ENCODE measurements at regions not wholly inside any gene's neighbourhood (a gene's known extent, or its start where the extent isn't known, plus 50 kb on each side); places are given as distances from the start of the nearest gene placed in this dataset.
"Not testable (repeated sequence)": the region's sequence is repeated elsewhere in the genome, so short reads cannot be mapped to it uniquely, and the experiment has no call there.

- intact Hi-C loops (cut with micrococcal nuclease; ENCODE audit: unreplicated experiment) (no loop called here), in situ Hi-C loops (cut with HindIII; ENCODE audit: low pct_unique_long_range_greater_than_20kb, low sequenced_read_pairs) (no loop called here)
- no TSS peak for BruUV-seq (replicated peaks)
- ChIA-PET CTCF (no interaction called here), POLR2A (no interaction called here)
- ATAC-seq (no peak), DNase-seq (ENCODE audit: low read depth, low spot score) (no peak)
- Histone ChIP-seq H3K4me3 (ENCODE audit: low read depth in 2 of 2, low read length in 2 of 2) (no peak overlapping the region), H3K9me3 (ENCODE audit: control insufficient read depth, insufficient read depth, low read depth, low read length) (no peaks in the 10 kb centered on the region), H3K27ac (ENCODE audit: low read length) (no peak overlapping the region), H3K27me3 (ENCODE audit: control insufficient read depth, insufficient read depth, low read length) (no peaks in the 10 kb centered on the region), H3K36me3 (ENCODE audit: control insufficient read depth, insufficient read depth, low read length) (no peaks in the 10 kb centered on the region), H3K4me1 (ENCODE audit: control insufficient read depth, insufficient read depth, low read length) (no peaks in the 10 kb centered on the region)
- TF ChIP-seq POLR2AphosphoS5 (IDR thresholded peaks at IDR 0.05; ENCODE audit: low read depth, low read length) (no peak), REST (IDR thresholded peaks at IDR 0.05; ENCODE audit: insufficient read depth in 1 of 2, low read depth in 2 of 2, low read length in 1 of 2) (no peak), SIN3A (IDR thresholded peaks at IDR 0.05; ENCODE audit: borderline replicate concordance, insufficient read depth, low read depth, low read length) (no peak), TCF7L2 (IDR thresholded peaks at IDR 0.05; ENCODE audit: low read depth, low read length) (no peak), CTCF (IDR thresholded peaks at IDR 0.05) (no peak)
These were observed 135.8 kb downstream of the HAUS1 start for GRCh38 chr18:46239998-46240397.

- BruUV-seq (replicated peaks); DNase-seq (ENCODE audit: low read depth, low spot score); H3K27me3 ChIP-seq (ENCODE audit: control insufficient read depth, insufficient read depth, low read length); POLR2A ChIA-PET; H3K27ac ChIP-seq (ENCODE audit: low read length); intact Hi-C loops (cut with micrococcal nuclease; ENCODE audit: unreplicated experiment); in situ Hi-C loops (cut with HindIII; ENCODE audit: low pct_unique_long_range_greater_than_20kb, low sequenced_read_pairs); CTCF ChIA-PET; ATAC-seq; H3K4me1 ChIP-seq (ENCODE audit: control insufficient read depth, insufficient read depth, low read length); H3K9me3 ChIP-seq (ENCODE audit: control insufficient read depth, insufficient read depth, low read depth, low read length); H3K36me3 ChIP-seq (ENCODE audit: control insufficient read depth, insufficient read depth, low read length); H3K4me3 ChIP-seq (ENCODE audit: low read depth in 2 of 2, low read length in 2 of 2): not testable (repeated sequence)
These were observed 137.2 kb downstream of the HAUS1 start for GRCh38 chr18:46241393-46241792.

GRCh38 chr18:46242183-46242582 lies 138.0 kb downstream of the HAUS1 start:
- in situ Hi-C loops (cut with HindIII; ENCODE audit: low pct_unique_long_range_greater_than_20kb, low sequenced_read_pairs) (no loop called here), intact Hi-C loops (cut with micrococcal nuclease; ENCODE audit: unreplicated experiment) (no loop called here)
- ChIA-PET POLR2A (no interaction called here), CTCF (interaction anchor here (0.5 kb wide), 1 partner anchor 32 kb away, joined by 3 read pairs; no protein-coding TSS in a partner anchor)
- ATAC-seq = no peak
- H3K4me3 ChIP-seq (ENCODE audit: low read depth in 2 of 2, low read length in 2 of 2) = no peak overlapping the region
- no peak overlapping the region for H3K27ac ChIP-seq (ENCODE audit: low read length)
- BruUV-seq (replicated peaks) = no TSS peak
- H3K36me3 ChIP-seq (ENCODE audit: control insufficient read depth, insufficient read depth, low read length) = no peaks in the 10 kb centered on the region
- no peaks in the 10 kb centered on the region for H3K27me3 ChIP-seq (ENCODE audit: control insufficient read depth, insufficient read depth, low read length)
- H3K9me3 ChIP-seq (ENCODE audit: control insufficient read depth, insufficient read depth, low read depth, low read length) = no peaks in the 10 kb centered on the region
- H3K4me1 ChIP-seq (ENCODE audit: control insufficient read depth, insufficient read depth, low read length) = no peaks in the 10 kb centered on the region
- no peak for TF ChIP-seq POLR2AphosphoS5 (IDR thresholded peaks at IDR 0.05; ENCODE audit: low read depth, low read length)
- no peak for TF ChIP-seq SIN3A (IDR thresholded peaks at IDR 0.05; ENCODE audit: borderline replicate concordance, insufficient read depth, low read depth, low read length)
- no peak for TF ChIP-seq CTCF (IDR thresholded peaks at IDR 0.05)
- no peak for TF ChIP-seq REST (IDR thresholded peaks at IDR 0.05; ENCODE audit: insufficient read depth in 1 of 2, low read depth in 2 of 2, low read length in 1 of 2)
- no peak for TF ChIP-seq TCF7L2 (IDR thresholded peaks at IDR 0.05; ENCODE audit: low read depth, low read length)
- DNase-seq (ENCODE audit: low read depth, low spot score) = no peak

Data from Panc1 (cell line).